Neural progenitor cell (in vitro differentiated cells): ENCODE measurements at regions not wholly inside any gene's neighbourhood (a gene's known extent, or its start where the extent isn't known, plus 50 kb on each side); places are given as distances from the start of the nearest gene placed in this dataset.

ENCODE experiments used
- DNase-seq: peaks from one replicate; pipeline ENCODE4 v3.0.0-alpha.2; 2016; ENCODE audit warnings: low spot score
- H2AFZ ChIP-seq: fragments of 200-600 bp; sonication (generic); replicated peaks from 2 replicates; pipeline ENCODE4 v1.6.1; 2016; ENCODE audit warnings: antibody characterized with exemption
- H3F3A ChIP-seq: fragments of 200-600 bp; sonication (generic); 2 replicates; pipeline ENCODE4 v1.6.1; 2016; ENCODE audit warnings: antibody characterized with exemption, low read depth
- H3K27ac ChIP-seq: fragments of 200-600 bp; sonication (generic); 2 replicates; pipeline ENCODE4 v1.5.1; 2016; ENCODE audit warnings: mild to moderate bottlenecking
- H3K27me3 ChIP-seq: fragments of 200-600 bp; sonication (generic); 2 replicates; pipeline ENCODE4 v1.6.1; 2016; ENCODE audit warnings: mild to moderate bottlenecking, moderate library complexity
- H3K36me3 ChIP-seq: fragments of 200-600 bp; sonication (generic); 2 replicates; pipeline ENCODE4 v1.5.1; 2016
- H3K4me1 ChIP-seq: fragments of 200-600 bp; sonication (generic); 2 replicates; pipeline ENCODE4 v1.6.1; 2016; ENCODE audit warnings: mixed run types
- H3K4me2 ChIP-seq: fragments of 200-600 bp; sonication (generic); 2 replicates; pipeline ENCODE4 v1.6.1; 2016
- H3K4me3 ChIP-seq: fragments of 200-600 bp; sonication (generic); 2 replicates; pipeline ENCODE4 v1.5.1; 2016
- H3K79me2 ChIP-seq: fragments of 200-600 bp; sonication (generic); 2 replicates; pipeline ENCODE4 v1.6.1; 2016; ENCODE audit warnings: low read depth
- H3K9ac ChIP-seq: fragments of 200-600 bp; sonication (generic); 2 replicates; pipeline ENCODE4 v1.6.1; 2016
- H3K9me3 ChIP-seq: fragments of 200-600 bp; sonication (generic); 2 replicates; pipeline ENCODE4 v1.5.1; 2016; ENCODE audit warnings: low read depth
- H4K20me1 ChIP-seq: fragments of 200-600 bp; sonication (generic); 2 replicates; pipeline ENCODE4 v1.6.1; 2016; ENCODE audit warnings: low read depth
- H3K27ac Mint-ChIP-seq: 3 replicates; pipeline ENCODE4 v1.8.0; 2021; ENCODE audit warnings: mixed read lengths
- H3K27me3 Mint-ChIP-seq: 2 replicates; pipeline ENCODE4 v1.8.0; 2022; ENCODE audit warnings: low read depth, mild to moderate bottlenecking, inconsistent platforms, moderate library complexity, mixed read lengths; ENCODE audit not compliant: insufficient read depth
- H3K36me3 Mint-ChIP-seq: 3 replicates; pipeline ENCODE4 v1.8.0; 2021; ENCODE audit warnings: mixed read lengths
- H3K4me1 Mint-ChIP-seq: 3 replicates; pipeline ENCODE4 v1.8.0; 2021; ENCODE audit warnings: mixed read lengths
- H3K4me3 Mint-ChIP-seq: 3 replicates; pipeline ENCODE4 v1.8.0; 2021; ENCODE audit warnings: mild to moderate bottlenecking, moderate library complexity, mixed read lengths
- H3K9me3 Mint-ChIP-seq: 3 replicates; pipeline ENCODE4 v1.8.0; 2020; ENCODE audit warnings: mixed read lengths
- CTCF ChIP-seq: fragments of 200-600 bp; sonication (generic); IDR thresholded peaks from 2 replicates; pipeline ENCODE4 v1.5.1; 2017; ENCODE audit warnings: antibody characterized with exemption, mild to moderate bottlenecking
- EZH2 ChIP-seq: fragments of 200-600 bp; sonication (generic); IDR thresholded peaks from 2 replicates; pipeline ENCODE4 v1.6.1; 2017; ENCODE audit warnings: antibody characterized with exemption, mild to moderate bottlenecking, moderate library complexity
- EZH2phosphoT487 ChIP-seq: fragments of 200-600 bp; sonication (generic); IDR thresholded peaks from 2 replicates; pipeline ENCODE4 v1.6.1; 2017; ENCODE audit warnings: antibody characterized with exemption

- Mint-ChIP-seq H3K4me1 (no peaks in the 10 kb centered on the region), H3K9me3 (no peaks in the 10 kb centered on the region), H3K27ac (no peak overlapping the region), H3K4me3 (no peak overlapping the region), H3K27me3 (no peaks in the 10 kb centered on the region), H3K36me3 (no peaks in the 10 kb centered on the region)
- Histone ChIP-seq H2AFZ (no peak overlapping the region), H4K20me1 (no peaks in the 10 kb centered on the region), H3K4me2 (no peak overlapping the region), H3K4me1 (no peaks in the 10 kb centered on the region), H3K27ac (no peak overlapping the region), H3K9me3 (no peaks in the 10 kb centered on the region), H3K79me2 (no peaks in the 10 kb centered on the region), H3K4me3 (no peak overlapping the region), H3K36me3 (no peaks in the 10 kb centered on the region), H3F3A (no peaks in the 10 kb centered on the region), H3K27me3 (no peaks in the 10 kb centered on the region), H3K9ac (no peak overlapping the region)
- no peak for DNase-seq
- TF ChIP-seq CTCF: no peak
- no peak for TF ChIP-seq EZH2
- TF ChIP-seq EZH2phosphoT487: no peak
Measured at GRCh38 chr12:90298289-90298948, 589.8 kb upstream of the ATP2B1 start.

GRCh38 chr12:90295858-90296257 is 587.2 kb upstream of the ATP2B1 start:
- Histone ChIP-seq H3F3A (no peaks in the 10 kb centered on the region), H3K4me3 (no peak overlapping the region), H4K20me1 (no peaks in the 10 kb centered on the region), H2AFZ (no peak overlapping the region), H3K27ac (no peak overlapping the region), H3K79me2 (no peaks in the 10 kb centered on the region), H3K9ac (no peak overlapping the region), H3K4me1 (no peaks in the 10 kb centered on the region), H3K4me2 (no peak overlapping the region), H3K9me3 (no peaks in the 10 kb centered on the region), H3K27me3 (no peaks in the 10 kb centered on the region), H3K36me3 (no peaks in the 10 kb centered on the region)
- Mint-ChIP-seq H3K36me3 (no peaks in the 10 kb centered on the region), H3K4me1 (peaks cover 2% of the 10 kb centered on the region), H3K4me3 (no peak overlapping the region), H3K27me3 (no peaks in the 10 kb centered on the region), H3K9me3 (no peaks in the 10 kb centered on the region), H3K27ac (no peak overlapping the region)
- DNase-seq: no peak
- TF ChIP-seq EZH2 (no peak), CTCF (no peak), EZH2phosphoT487 (no peak)

- peaks cover 17% of the 10 kb centered on the region for H3K9me3 Mint-ChIP-seq
- Histone ChIP-seq H3K4me1 (no peaks in the 10 kb centered on the region), H3F3A (no peaks in the 10 kb centered on the region), H3K4me3 (no peak overlapping the region), H4K20me1 (no peaks in the 10 kb centered on the region), H3K79me2 (no peaks in the 10 kb centered on the region), H3K27me3 (no peaks in the 10 kb centered on the region), H3K9ac (no peak overlapping the region), H2AFZ (no peak overlapping the region), H3K36me3 (no peaks in the 10 kb centered on the region), H3K27ac (no peak overlapping the region), H3K4me2 (no peak overlapping the region), H3K9me3 (no peaks in the 10 kb centered on the region)
- peaks cover 3% of the 10 kb centered on the region for H3K4me1 Mint-ChIP-seq
- H3K4me3 Mint-ChIP-seq: no peak overlapping the region
- H3K27me3 Mint-ChIP-seq: no peaks in the 10 kb centered on the region
- H3K36me3 Mint-ChIP-seq: peaks cover 4% of the 10 kb centered on the region
- H3K27ac Mint-ChIP-seq: no peak overlapping the region
- TF ChIP-seq CTCF (no peak), EZH2phosphoT487 (no peak), EZH2 (no peak)
- no peak for DNase-seq
Measured at GRCh38 chr12:90292183-90292582, 583.5 kb upstream of the ATP2B1 start.
